Vagina (tissue), 2 donors: ENCODE measurements at regions not wholly inside any gene's neighbourhood (a gene's known extent, or its start where the extent isn't known, plus 50 kb on each side); places are given as distances from the start of the nearest gene placed in this dataset.

ENCODE experiments used
- CTCF ChIP-seq, 3 experiments: fragments of 450-650 bp in 2 of 3; fragments of 200-600 bp in 1 of 3; sonication (generic) in 1 of 3; IDR thresholded peaks; one replicate each; pipeline ENCODE4 v1.5.1; 2017 to 2019; ENCODE audit warnings: antibody characterized with exemption in 3 of 3, mild to moderate bottlenecking in 2 of 3, moderate library complexity in 2 of 3
- POLR2A ChIP-seq, 2 donors: fragments of 450-650 bp; IDR thresholded peaks; one replicate each; pipeline ENCODE4 v1.6.1; 2017; ENCODE audit warnings: antibody characterized with exemption in 2 of 2, mild to moderate bottlenecking in 2 of 2, moderate library complexity in 2 of 2
- POLR2AphosphoS5 ChIP-seq, 2 donors: sonication (generic); formaldehyde crosslinking; IDR thresholded peaks; one replicate each; pipeline ENCODE4 v1.9.0; 2017; ENCODE audit warnings: antibody characterized with exemption in 2 of 2, mild to moderate bottlenecking in 2 of 2, low read depth in 1 of 2; ENCODE audit not compliant: insufficient read depth in 1 of 2

GRCh38 chr17:73799781-73800627, 155.8 kb upstream of the SDK2 start:
- TF ChIP-seq CTCF (IDR thresholded peaks at IDR 0.05) = no peak
- no peak for TF ChIP-seq POLR2A (IDR thresholded peaks at IDR 0.05)
- TF ChIP-seq POLR2AphosphoS5 (IDR thresholded peaks at IDR 0.05; ENCODE audit: insufficient read depth in 1 of 2, low read depth in 1 of 2) = no peak
